H1 (cell line): ENCODE measurements at regions not wholly inside any gene's neighbourhood (a gene's known extent, or its start where the extent isn't known, plus 50 kb on each side); places are given as distances from the start of the nearest gene placed in this dataset.

Experiments
- CTCF ChIA-PET: fragments of 300-600 bp; sonication (Branson Sonifier 250); formaldehyde crosslinking; loops from one replicate; lab custom pipeline; 2021; ENCODE audit not compliant: partially characterized antibody; lab: Charles Lee
- POLR2A ChIA-PET: fragments of 300-600 bp; sonication (Branson Sonifier 250); formaldehyde crosslinking; loops from one replicate; lab custom pipeline; 2021; ENCODE audit warnings: inconsistent platforms; ENCODE audit not compliant: partially characterized antibody; lab: Charles Lee
- DNase-seq, 2 experiments: peaks; one replicate each; pipeline versions ENCODE4 v3.0.0 to v3.0.0-alpha.2; 2010 to 2022; ENCODE audit warnings: low spot score in 2 of 2, low read depth in 1 of 2, mixed read lengths in 1 of 2
- FAIRE-seq: peaks from 2 replicates; lab custom pipeline; 2011; peaks lifted over from hg19 to GRCh38; lab: Jason Lieb, UNC
- H2AFZ ChIP-seq: 2 replicates; pipeline ENCODE4 v1.8.1; 2012; ENCODE audit warnings: low read length, inconsistent platforms
- H2AK5ac ChIP-seq: 2 replicates; pipeline ENCODE4 v1.6.1; 2013; ENCODE audit warnings: low read depth, low read length
- H2BK120ac ChIP-seq: replicated peaks from 2 replicates; pipeline ENCODE3; 2013; ENCODE audit warnings: low read depth, low read length, inconsistent platforms
- H2BK12ac ChIP-seq: 2 replicates; pipeline ENCODE4 v1.6.1; 2013; ENCODE audit warnings: low read depth, low read length
- H2BK15ac ChIP-seq: 2 replicates; pipeline ENCODE4 v1.6.1; 2013; ENCODE audit warnings: low read length
- H2BK20ac ChIP-seq: 2 replicates; pipeline ENCODE4 v1.6.1; 2013; ENCODE audit warnings: low read length
- H2BK5ac ChIP-seq: 2 replicates; pipeline ENCODE4 v1.6.1; 2013; ENCODE audit warnings: low read depth, low read length
- H3K14ac ChIP-seq: 2 replicates; pipeline ENCODE4 v1.6.1; 2013; ENCODE audit warnings: inconsistent platforms; ENCODE audit not compliant: insufficient read length
- H3K18ac ChIP-seq: 2 replicates; pipeline ENCODE4 v1.6.1; 2013; ENCODE audit warnings: low read length; ENCODE audit errors: extremely low read depth
- H3K23ac ChIP-seq: 2 replicates; pipeline ENCODE4 v1.6.1; 2013; ENCODE audit warnings: inconsistent platforms; ENCODE audit not compliant: insufficient read length
- H3K23me2 ChIP-seq: 2 replicates; pipeline ENCODE4 v1.6.1; 2013; ENCODE audit warnings: low read depth, low read length
- H3K27ac ChIP-seq: 2 replicates; pipeline ENCODE4 v1.6.1; 2011; ENCODE audit warnings: low read depth, low read length, inconsistent platforms
- H3K27me3 ChIP-seq, 4 experiments: replicated peaks in 1 of 4; 1 replicate in 1 of 4; 2 replicates in 3 of 4; pipeline versions ENCODE4 v1.6.1 to v1.8.1; 2011 to 2013; ENCODE audit warnings: low read length in 3 of 4, mild to moderate bottlenecking in 3 of 4, inconsistent platforms in 2 of 4, mixed read lengths in 2 of 4, moderate library complexity in 1 of 4; ENCODE audit not compliant: control insufficient read depth in 3 of 4, insufficient read depth in 3 of 4; ENCODE audit errors: extremely low read depth in 1 of 4
- H3K36me3 ChIP-seq, 4 experiments: 2 replicates each; pipeline versions ENCODE4 v1.6.1 to v1.8.1; 2011 to 2013; ENCODE audit warnings: mild to moderate bottlenecking in 4 of 4, low read length in 3 of 4, moderate library complexity in 2 of 4, control low read depth in 1 of 4, inconsistent platforms in 1 of 4; ENCODE audit not compliant: insufficient read depth in 4 of 4, control insufficient read depth in 2 of 4
- H3K4ac ChIP-seq: replicated peaks from 2 replicates; pipeline ENCODE3; 2013; ENCODE audit warnings: low read length, low read depth, mixed read lengths, inconsistent platforms; ENCODE audit not compliant: insufficient read length
- H3K4me1 ChIP-seq, 4 experiments: replicated peaks in 1 of 4; 1 replicate in 1 of 4; 2 replicates in 3 of 4; pipeline versions ENCODE4 v1.6.1 to v1.8.1; 2011 to 2013; ENCODE audit warnings: low read length in 3 of 4, inconsistent platforms in 2 of 4, mixed read lengths in 1 of 4; ENCODE audit not compliant: insufficient read depth in 4 of 4, control insufficient read depth in 3 of 4
- H3K4me2 ChIP-seq, 2 experiments: 2 replicates each; pipeline versions ENCODE4 v1.6.1 to v1.8.1; 2011 to 2013; ENCODE audit warnings: low read depth in 2 of 2, low read length in 2 of 2, control low read depth in 1 of 2, inconsistent platforms in 1 of 2, mild to moderate bottlenecking in 1 of 2; ENCODE audit not compliant: insufficient read depth in 1 of 2
- H3K4me3 ChIP-seq, 4 experiments: fragments of 200-600, 300-600 bp in 1 of 4; sonication (generic), shearing (Covaris generic), sonication (Bioruptor Twin) in 1 of 4; 2 replicates each; pipeline versions ENCODE4 v1.5.1 to v1.8.1; 2011 to 2016; ENCODE audit warnings: low read length in 4 of 4, low read depth in 3 of 4, control low read depth in 2 of 4, inconsistent platforms in 2 of 4, mild to moderate bottlenecking in 2 of 4, mixed read lengths in 1 of 4, moderate library complexity in 1 of 4; ENCODE audit not compliant: insufficient read depth in 2 of 4; ENCODE audit errors: extremely low read depth in 1 of 4
- H3K56ac ChIP-seq: replicated peaks from 2 replicates; pipeline ENCODE3; 2013; ENCODE audit warnings: low read depth, mild to moderate bottlenecking, mixed read lengths, low read length, inconsistent platforms; ENCODE audit not compliant: insufficient read length
- H3K79me1 ChIP-seq: 2 replicates; pipeline ENCODE4 v1.6.1; 2013; ENCODE audit warnings: low read depth, low read length, control low read depth
- H3K79me2 ChIP-seq, 2 experiments: 2 replicates each; pipeline versions ENCODE4 v1.6.1 to v1.8.1; 2012 to 2013; ENCODE audit warnings: low read length in 2 of 2, mild to moderate bottlenecking in 2 of 2, inconsistent platforms in 1 of 2; ENCODE audit not compliant: insufficient read depth in 2 of 2, control insufficient read depth in 1 of 2
- H3K9ac ChIP-seq, 4 experiments: replicated peaks in 1 of 4; 1 replicate in 1 of 4; 2 replicates in 3 of 4; pipeline versions ENCODE4 v1.6.1 to v1.8.1; 2011 to 2013; ENCODE audit warnings: low read depth in 3 of 4, low read length in 3 of 4, control low read depth in 2 of 4, mild to moderate bottlenecking in 2 of 4, moderate library complexity in 2 of 4, inconsistent platforms in 1 of 4; ENCODE audit errors: extremely low read depth in 1 of 4
- H3K9me3 ChIP-seq, 2 experiments: 2 replicates each; pipeline versions ENCODE4 v1.6.1 to v1.8.1; 2012 to 2013; ENCODE audit warnings: mild to moderate bottlenecking in 2 of 2, moderate library complexity in 2 of 2, control low read depth in 1 of 2, inconsistent platforms in 1 of 2, low read depth in 1 of 2, low read length in 1 of 2, mixed read lengths in 1 of 2; ENCODE audit not compliant: insufficient read depth in 2 of 2
- H4K20me1 ChIP-seq, 2 experiments: replicated peaks in 1 of 2; 2 replicates each; pipeline versions ENCODE3 to v1.8.1; 2011 to 2013; ENCODE audit warnings: inconsistent platforms in 2 of 2, low read length in 2 of 2, mild to moderate bottlenecking in 1 of 2; ENCODE audit not compliant: insufficient read depth in 2 of 2, control insufficient read depth in 1 of 2
- H4K5ac ChIP-seq: 2 replicates; pipeline ENCODE4 v1.6.1; 2013; ENCODE audit warnings: low read length, low read depth, mixed read lengths, inconsistent platforms; ENCODE audit not compliant: insufficient read length
- H4K8ac ChIP-seq: 2 replicates; pipeline ENCODE4 v1.8.0; 2013; ENCODE audit warnings: mild to moderate bottlenecking, moderate library complexity, low read length, inconsistent platforms; ENCODE audit not compliant: insufficient read depth; ENCODE audit errors: extremely low read depth
- H4K91ac ChIP-seq: replicated peaks from 2 replicates; pipeline ENCODE3; 2013; ENCODE audit warnings: low read length, mixed read lengths, inconsistent platforms; ENCODE audit not compliant: insufficient read length
- ATF3 ChIP-seq: IDR thresholded peaks from 2 replicates; pipeline ENCODE4 v1.6.1; 2011; ENCODE audit warnings: low read depth, mild to moderate bottlenecking, low read length; ENCODE audit not compliant: insufficient read depth
- BRCA1 ChIP-seq: IDR thresholded peaks from 2 replicates; pipeline ENCODE4 v1.6.1; 2012; ENCODE audit warnings: low read depth, low read length, improper control_type of control experiment
- CTCF ChIP-seq, 3 experiments: IDR thresholded peaks; 1 replicate in 2 of 3; 2 replicates in 1 of 3; pipeline versions ENCODE4 v1.5.1 to v1.6.1; 2011; ENCODE audit warnings: low read length in 3 of 3, mild to moderate bottlenecking in 3 of 3, inconsistent platforms in 2 of 3, low read depth in 1 of 3, moderate library complexity in 1 of 3; ENCODE audit not compliant: insufficient read depth in 1 of 3; ENCODE audit errors: control extremely low read depth in 1 of 3
- JUND ChIP-seq: IDR thresholded peaks from 2 replicates; pipeline ENCODE4 v1.6.1; 2011; ENCODE audit warnings: mild to moderate bottlenecking, improper control_type of control experiment, low read length
- SIN3A ChIP-seq, 2 experiments: IDR thresholded peaks in 1 of 2; conservative IDR thresholded peaks in 1 of 2; 2 replicates each; pipeline ENCODE4 v1.6.1; 2011 to 2012; ENCODE audit warnings: low read length in 2 of 2, improper control_type of control experiment in 1 of 2, low read depth in 1 of 2, mild to moderate bottlenecking in 1 of 2
- TAF7 ChIP-seq: optimal IDR thresholded peaks from 2 replicates; pipeline ENCODE3; 2011; ENCODE audit warnings: low read depth, mild to moderate bottlenecking, inconsistent platforms, low read length, moderate library complexity, borderline replicate concordance
- TCF12 ChIP-seq: IDR thresholded peaks from 2 replicates; pipeline ENCODE4 v1.6.1; 2011; ENCODE audit warnings: low read depth, mild to moderate bottlenecking, low read length
- WGBS, 2 experiments: shearing (Covaris generic) in 1 of 2; methylation state at CpG; one replicate each; pipeline versions ENCODE4 v1.1.6 to v1.1.7; 2013 to 2015; ENCODE audit warnings: low lambda C conversion rate in 2 of 2, mixed read lengths in 2 of 2, inconsistent platforms in 1 of 2, low coverage in 1 of 2, missing lambda C conversion rate in 1 of 2; ENCODE audit not compliant: insufficient replicate concordance in 2 of 2, insufficient coverage in 1 of 2, insufficient read length in 1 of 2; ENCODE audit errors: extremely low coverage in 1 of 2, missing lambda C conversion rate in 1 of 2; 5-methylcytosine and 5-hydroxymethylcytosine counted together

GRCh38 chr12:124677552-124678356, 110.3 kb upstream of the NCOR2 start:
- no peaks in the 10 kb centered on the region; the same call in 1 of the 2 replicates for H3K79me1 ChIP-seq
- no peak overlapping the region for H2BK15ac ChIP-seq
- no peak overlapping the region for H2BK12ac ChIP-seq
- no peak overlapping the region for H3K27ac ChIP-seq
- no peak overlapping the region for H2AK5ac ChIP-seq
- H2AFZ ChIP-seq, result no peak overlapping the region
- FAIRE-seq, result no peak
- DNase-seq, result no peak
- no peak overlapping the region for H2BK120ac ChIP-seq
- no peaks in the 10 kb centered on the region; a peak in 1 of 7 replicates for H3K27me3 ChIP-seq
- no peak overlapping the region for H3K4ac ChIP-seq
- ChIA-PET CTCF (interaction anchor here (0.5 to 1.2 kb wide), 3 partner anchors 87 to 145 kb away, joined by 3 read pairs; no protein-coding TSS in a partner anchor), POLR2A (interaction anchor here (2.0 kb wide), 1 partner anchor 10 kb away, joined by 4 read pairs; no protein-coding TSS in a partner anchor)
- 90% methylated on average over 21 of the region's 21 CpGs; no CpG with 5 or more reads in 1 of the 2 experiments for WGBS, 2 experiments
- H4K91ac ChIP-seq, result no peak overlapping the region
- H3K9me3 ChIP-seq, result no peaks in the 10 kb centered on the region; a peak in 1 of 4 replicates
- no peak overlapping the region for H2BK20ac ChIP-seq
- H3K18ac ChIP-seq, result no peak overlapping the region
- no peak overlapping the region for H3K14ac ChIP-seq
- no peaks in the 10 kb centered on the region for H3K79me2 ChIP-seq
- H4K5ac ChIP-seq, result no peak overlapping the region
- H3K36me3 ChIP-seq, result no peaks in the 10 kb centered on the region
- H4K8ac ChIP-seq, result no peak overlapping the region
- no peak overlapping the region for H3K4me2 ChIP-seq
- H3K9ac ChIP-seq, result no peak overlapping the region
- no peak overlapping the region for H3K56ac ChIP-seq
- peaks cover 0 to 4% of the 10 kb centered on the region in 2 experiments for H4K20me1 ChIP-seq
- no peak overlapping the region for H2BK5ac ChIP-seq
- H3K23ac ChIP-seq, result no peak overlapping the region
- H3K4me1 ChIP-seq, result peaks cover 0 to 3% (median 2%) of the 10 kb centered on the region in 4 experiments; a peak in 3 of 7 replicates
- no peak overlapping the region for H3K4me3 ChIP-seq
- peaks cover 6% of the 10 kb centered on the region; the same call in 1 of the 2 replicates for H3K23me2 ChIP-seq
- no peak for TF ChIP-seq CTCF (IDR thresholded peaks at IDR 0.05; ENCODE audit: control extremely low read depth in 1 of 3, insufficient read depth in 1 of 3, low read depth in 1 of 3, low read length in 3 of 3)
- no peak for TF ChIP-seq TAF7
- TF ChIP-seq TCF12, result no peak
- TF ChIP-seq JUND, result no peak
- no peak for TF ChIP-seq BRCA1
- no peak for TF ChIP-seq ATF3
- no peak for TF ChIP-seq SIN3A (conservative IDR thresholded peaks at IDR 0.05 in 1 of 2, IDR thresholded peaks at IDR 0.05 in 1 of 2; ENCODE audit: low read depth in 1 of 2, low read length in 2 of 2)
